Ishikawa (cell line): ENCODE measurements at regions not wholly inside any gene's neighbourhood (a gene's known extent, or its start where the extent isn't known, plus 50 kb on each side); places are given as distances from the start of the nearest gene placed in this dataset.

Experiments used
- CEBPB ChIP-seq: IDR thresholded peaks from 2 replicates; pipeline ENCODE4 v1.6.1; 2012
- CREB1 ChIP-seq: IDR thresholded peaks from 2 replicates; pipeline ENCODE4 v1.6.1; 2012; ENCODE audit warnings: low read depth
- EGR1 ChIP-seq: IDR thresholded peaks from 2 replicates; pipeline ENCODE4 v1.6.1; 2012
- EP300 ChIP-seq: IDR thresholded peaks from 2 replicates; pipeline ENCODE4 v1.6.1; 2012; ENCODE audit warnings: borderline replicate concordance
- FOXM1 ChIP-seq: IDR thresholded peaks from 2 replicates; pipeline ENCODE4 v1.6.1; 2012; ENCODE audit warnings: low read depth, borderline replicate concordance
- MAX ChIP-seq: IDR thresholded peaks from 2 replicates; pipeline ENCODE4 v1.6.1; 2012
- NFIC ChIP-seq: IDR thresholded peaks from 2 replicates; pipeline ENCODE4 v1.6.1; 2012
- RAD21 ChIP-seq: IDR thresholded peaks from 2 replicates; pipeline ENCODE4 v1.6.1; 2012; ENCODE audit warnings: low read depth
- REST ChIP-seq: IDR thresholded peaks from 2 replicates; pipeline ENCODE4 v1.6.1; 2012; ENCODE audit warnings: low read depth, mild to moderate bottlenecking
- TAF1 ChIP-seq: IDR thresholded peaks from 2 replicates; pipeline ENCODE4 v1.6.1; 2012; ENCODE audit warnings: low read depth, mild to moderate bottlenecking
- TCF12 ChIP-seq: IDR thresholded peaks from 2 replicates; pipeline ENCODE4 v1.6.1; 2012; ENCODE audit warnings: low read depth
- TEAD4 ChIP-seq: IDR thresholded peaks from 2 replicates; pipeline ENCODE4 v1.6.1; 2012
- USF1 ChIP-seq: IDR thresholded peaks from 2 replicates; pipeline ENCODE4 v1.6.1; 2012
- YY1 ChIP-seq: IDR thresholded peaks from 2 replicates; pipeline ENCODE4 v1.6.1; 2012; ENCODE audit warnings: low read depth
- ZBTB7A ChIP-seq: IDR thresholded peaks from 2 replicates; pipeline ENCODE4 v1.6.1; 2012; ENCODE audit warnings: low read depth

GRCh38 chr13:58843567-58843966 is 1212.0 kb downstream of the PCDH17 start:
- TF ChIP-seq ZBTB7A (no peak), USF1 (no peak), NFIC (no peak), FOXM1 (no peak), YY1 (no peak), REST (no peak), TAF1 (no peak), CREB1 (no peak), TCF12 (no peak), CEBPB (no peak), EGR1 (no peak), RAD21 (no peak), EP300 (no peak), MAX (no peak), TEAD4 (no peak)

GRCh38 chr13:58850161-58850560 is 1218.6 kb downstream of the PCDH17 start:
- TF ChIP-seq ZBTB7A (no peak), USF1 (no peak), RAD21 (no peak), CEBPB (no peak), CREB1 (no peak), EP300 (no peak), REST (no peak)

GRCh38 chr13:58852076-58852475 is 1220.5 kb downstream of the PCDH17 start:
- no peak for TF ChIP-seq CEBPB

- TF ChIP-seq TEAD4, result 0 out of 2 replicates have a peak, but pooled peaks have one; percentile 7
- TF ChIP-seq EGR1, result no peak
These were observed 1223.7 kb downstream of the PCDH17 start for GRCh38 chr13:58855283-58855682.

GRCh38 chr13:58858870-58859371 is 1227.4 kb downstream of the PCDH17 start:
- no peak for TF ChIP-seq TEAD4
- TF ChIP-seq NFIC, result no peak
- no peak for TF ChIP-seq USF1
- TF ChIP-seq EP300, result no peak
- TF ChIP-seq REST, result no peak
- TF ChIP-seq FOXM1, result no peak
- TF ChIP-seq RAD21, result no peak
- no peak for TF ChIP-seq MAX
- TF ChIP-seq EGR1, result no peak
- no peak for TF ChIP-seq ZBTB7A
- no peak for TF ChIP-seq CEBPB
- TF ChIP-seq CREB1, result no peak
- no peak for TF ChIP-seq TCF12
- no peak for TF ChIP-seq TAF1
- TF ChIP-seq YY1, result no peak
